BJ (cell line): ENCODE measurements at regions not wholly inside any gene's neighbourhood (a gene's known extent, or its start where the extent isn't known, plus 50 kb on each side); places are given as distances from the start of the nearest gene placed in this dataset.
"Not testable (repeated sequence)": the region's sequence is repeated elsewhere in the genome, so short reads cannot be mapped to it uniquely, and the experiment has no call there.

Experiments
- CTCF ChIA-PET: fragments of 350-600 bp; formaldehyde crosslinking; extraction: SDS; loops from one replicate; lab custom pipeline; 2021; ENCODE audit warnings: antibody characterized with exemption, inconsistent platforms; lab: Yijun Ruan, JAX
- POLR2A ChIA-PET: fragments of 300-600 bp; sonication (Branson Sonifier 250); formaldehyde crosslinking; extraction: SDS; loops from one replicate; lab custom pipeline; 2021; ENCODE audit warnings: antibody characterized with exemption; lab: Charles Lee
- DNase-seq: peaks from one replicate; pipeline ENCODE4 v3.0.0-alpha.2; 2011; ENCODE audit warnings: low read depth
- H3K27me3 ChIP-seq: 2 replicates; pipeline ENCODE4 v1.6.0; 2011; ENCODE audit warnings: low read length; ENCODE audit not compliant: control insufficient read depth, insufficient read depth
- H3K36me3 ChIP-seq: 2 replicates; pipeline ENCODE4 v1.5.1; 2011; ENCODE audit warnings: low read length; ENCODE audit not compliant: control insufficient read depth, insufficient read depth
- H3K4me3 ChIP-seq: 2 replicates; pipeline ENCODE4 v1.5.1; 2011; ENCODE audit warnings: low read depth, mild to moderate bottlenecking, control low read depth, low read length
- TF ChIP-seq, protein P1 (sequence below): IDR thresholded peaks from 2 replicates; pipeline ENCODE4 v1.5.1; 2011; ENCODE audit warnings: low read depth, mild to moderate bottlenecking, control low read depth, inconsistent platforms, low read length, moderate library complexity; ENCODE audit not compliant: insufficient read depth

GRCh38 chr9:39588500-39589137 lies 233.2 kb downstream of the SPATA31A1 start:
- POLR2A ChIA-PET = no interaction called here
- H3K27me3 ChIP-seq = no peaks in the 10 kb centered on the region
- CTCF ChIA-PET = no interaction called here
- no peaks in the 10 kb centered on the region for H3K36me3 ChIP-seq
- no peak overlapping the region for H3K4me3 ChIP-seq
- TF ChIP-seq, protein P1, sequence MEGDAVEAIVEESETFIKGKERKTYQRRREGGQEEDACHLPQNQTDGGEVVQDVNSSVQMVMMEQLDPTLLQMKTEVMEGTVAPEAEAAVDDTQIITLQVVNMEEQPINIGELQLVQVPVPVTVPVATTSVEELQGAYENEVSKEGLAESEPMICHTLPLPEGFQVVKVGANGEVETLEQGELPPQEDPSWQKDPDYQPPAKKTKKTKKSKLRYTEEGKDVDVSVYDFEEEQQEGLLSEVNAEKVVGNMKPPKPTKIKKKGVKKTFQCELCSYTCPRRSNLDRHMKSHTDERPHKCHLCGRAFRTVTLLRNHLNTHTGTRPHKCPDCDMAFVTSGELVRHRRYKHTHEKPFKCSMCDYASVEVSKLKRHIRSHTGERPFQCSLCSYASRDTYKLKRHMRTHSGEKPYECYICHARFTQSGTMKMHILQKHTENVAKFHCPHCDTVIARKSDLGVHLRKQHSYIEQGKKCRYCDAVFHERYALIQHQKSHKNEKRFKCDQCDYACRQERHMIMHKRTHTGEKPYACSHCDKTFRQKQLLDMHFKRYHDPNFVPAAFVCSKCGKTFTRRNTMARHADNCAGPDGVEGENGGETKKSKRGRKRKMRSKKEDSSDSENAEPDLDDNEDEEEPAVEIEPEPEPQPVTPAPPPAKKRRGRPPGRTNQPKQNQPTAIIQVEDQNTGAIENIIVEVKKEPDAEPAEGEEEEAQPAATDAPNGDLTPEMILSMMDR = no peak
- no peak for DNase-seq

DNA sequence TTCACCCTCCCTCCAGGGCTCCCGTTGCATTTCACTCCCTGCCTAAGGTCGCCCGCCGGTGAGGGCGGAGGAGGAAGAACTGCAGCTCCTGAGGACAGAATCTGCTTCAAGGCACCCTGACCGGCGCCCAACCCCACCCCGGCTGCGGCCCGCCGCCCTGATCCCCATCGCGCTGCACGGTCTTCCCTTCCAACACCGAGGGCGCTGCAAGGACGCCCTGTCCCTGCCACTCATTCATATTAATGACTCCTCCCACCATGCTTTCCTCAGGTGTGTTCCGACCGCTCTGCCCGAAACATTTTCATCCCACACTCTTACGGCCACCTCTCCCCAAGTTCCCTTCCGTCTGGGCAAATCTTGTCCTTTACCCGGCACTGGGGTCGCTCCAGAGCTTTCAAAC lies 248.6 kb downstream of the SPATA31A1 start:
- H3K36me3 ChIP-seq, CTCF ChIA-PET, H3K4me3 ChIP-seq, H3K27me3 ChIP-seq, POLR2A ChIA-PET, DNase-seq: not testable (repeated sequence)

DNA sequence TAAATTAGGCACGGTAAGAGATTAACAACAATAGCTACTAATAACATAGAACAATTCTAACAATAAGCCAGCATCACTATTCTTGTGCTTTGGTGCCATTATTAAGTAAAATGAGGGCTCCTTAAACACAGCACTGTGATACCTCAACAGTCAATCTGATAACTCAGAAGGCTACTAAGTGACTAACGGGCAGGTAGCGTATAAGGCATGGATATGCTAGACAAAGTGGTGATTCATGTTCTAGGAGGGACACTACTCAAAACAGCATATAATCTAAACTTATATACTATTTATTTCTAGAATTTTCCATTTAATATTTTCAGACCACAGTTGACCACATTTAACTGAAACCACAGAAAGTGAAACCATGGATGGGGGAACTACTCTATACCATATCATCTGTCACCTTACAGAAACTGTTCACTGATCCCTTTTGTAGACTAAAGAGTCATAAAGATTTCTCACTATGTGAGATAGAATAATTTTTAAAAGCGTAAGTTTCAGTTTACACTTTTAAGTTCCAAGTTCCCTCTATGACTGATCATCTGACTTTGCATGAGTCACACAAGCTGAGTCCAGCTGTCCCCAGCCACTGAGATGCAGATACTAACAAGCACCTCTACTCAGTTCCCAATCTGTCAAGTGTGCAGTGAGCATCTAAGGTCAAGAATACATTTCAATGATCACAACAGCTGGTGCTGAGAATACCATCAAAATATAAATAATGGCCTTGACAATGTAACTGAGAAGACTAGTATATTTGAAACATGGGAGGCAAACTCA lies 256.2 kb downstream of the SPATA31A1 start:
- H3K27me3 ChIP-seq, H3K36me3 ChIP-seq, DNase-seq, H3K4me3 ChIP-seq, POLR2A ChIA-PET, CTCF ChIA-PET: not testable (repeated sequence)

GRCh38 chr9:39616480-39616879 lies 261.0 kb downstream of the SPATA31A1 start:
- H3K36me3 ChIP-seq, POLR2A ChIA-PET, DNase-seq, H3K4me3 ChIP-seq, CTCF ChIA-PET, H3K27me3 ChIP-seq: not testable (repeated sequence)

DNA sequence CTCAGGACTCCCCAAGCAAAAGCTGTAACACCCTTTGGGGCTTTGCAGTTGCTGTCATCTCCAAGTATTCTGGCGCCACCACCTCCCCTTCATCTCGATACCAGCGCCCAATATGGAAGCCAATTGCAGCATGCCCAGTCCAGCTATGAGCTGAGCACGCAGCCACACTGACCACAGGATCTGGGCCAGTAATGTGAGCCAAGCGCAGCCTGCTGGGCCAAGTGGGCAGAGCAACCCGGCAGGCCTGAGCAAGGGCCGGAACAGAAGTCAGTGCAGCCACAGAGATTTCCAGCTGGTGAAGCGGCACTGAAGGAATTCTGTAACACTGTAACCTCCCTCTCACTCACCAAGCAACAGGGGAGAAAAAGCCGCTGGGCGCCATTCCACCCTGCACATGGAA lies 268.6 kb downstream of the SPATA31A1 start:
- not testable (repeated sequence) for H3K36me3 ChIP-seq

GRCh38 chr9:39632071-39632470 lies 276.6 kb downstream of the SPATA31A1 start:
- POLR2A ChIA-PET, CTCF ChIA-PET, H3K4me3 ChIP-seq, H3K27me3 ChIP-seq, H3K36me3 ChIP-seq, DNase-seq: not testable (repeated sequence)

More for the DNA sequence above, 268.6 kb downstream of the SPATA31A1 start:
- DNase-seq, H3K27me3 ChIP-seq, POLR2A ChIA-PET, CTCF ChIA-PET, H3K4me3 ChIP-seq: not testable (repeated sequence)

DNA sequence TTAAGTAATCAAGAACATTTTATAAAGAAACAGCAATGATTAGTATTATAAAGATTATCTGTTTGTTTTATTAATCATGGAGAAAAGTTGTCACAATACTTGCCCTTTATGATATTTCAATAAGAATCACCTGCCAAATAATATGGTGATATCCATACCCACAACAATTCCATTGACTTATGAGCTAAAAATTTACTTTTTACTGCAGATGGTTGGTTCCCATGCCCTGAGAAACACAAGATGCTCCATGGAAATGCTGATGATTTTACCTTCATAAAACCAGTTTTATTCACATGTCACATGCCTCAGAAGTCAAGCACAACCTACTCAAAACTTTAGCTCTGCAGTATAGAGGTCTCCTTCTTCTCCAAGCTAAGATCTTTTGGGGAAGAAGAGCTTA lies 293.6 kb downstream of the SPATA31A1 start:
- CTCF ChIA-PET, POLR2A ChIA-PET, H3K36me3 ChIP-seq, H3K27me3 ChIP-seq, H3K4me3 ChIP-seq, DNase-seq: not testable (repeated sequence)

GRCh38 chr9:39656960-39657603 lies 301.6 kb downstream of the SPATA31A1 start:
- CTCF ChIA-PET, H3K4me3 ChIP-seq: not testable (repeated sequence)

GRCh38 chr9:39663020-39663419 lies 307.6 kb downstream of the SPATA31A1 start:
- H3K27me3 ChIP-seq, H3K4me3 ChIP-seq, H3K36me3 ChIP-seq, POLR2A ChIA-PET, DNase-seq, CTCF ChIA-PET: not testable (repeated sequence)

More at GRCh38 chr9:39656960-39657603, 301.6 kb downstream of the SPATA31A1 start:
- DNase-seq, H3K36me3 ChIP-seq, POLR2A ChIA-PET, H3K27me3 ChIP-seq: not testable (repeated sequence)

- H3K36me3 ChIP-seq, H3K4me3 ChIP-seq, DNase-seq, CTCF ChIA-PET, H3K27me3 ChIP-seq, POLR2A ChIA-PET: not testable (repeated sequence)
Measured at GRCh38 chr9:39663713-39664112, 308.2 kb downstream of the SPATA31A1 start.

DNA sequence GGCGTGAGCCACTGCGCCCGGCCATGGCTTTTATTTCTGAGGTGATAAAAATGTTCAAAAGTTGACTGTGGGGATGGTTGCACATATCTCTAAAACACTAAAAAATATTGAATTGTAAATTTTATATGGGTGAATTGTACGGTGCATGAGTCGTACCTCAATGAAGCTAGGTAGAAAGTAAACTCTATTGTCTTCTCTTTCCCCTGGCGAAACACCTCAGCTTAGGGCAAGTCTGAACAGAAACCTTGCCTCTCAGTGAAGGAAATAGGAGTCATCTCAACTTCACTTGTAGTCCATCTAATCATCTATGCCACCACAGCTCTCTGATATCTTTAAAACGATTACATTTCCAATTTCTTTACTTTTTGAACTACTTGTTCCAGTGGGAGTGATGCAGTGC lies 309.6 kb downstream of the SPATA31A1 start:
- DNase-seq, POLR2A ChIA-PET, CTCF ChIA-PET, H3K27me3 ChIP-seq, H3K36me3 ChIP-seq, H3K4me3 ChIP-seq: not testable (repeated sequence)
